ENCODE measurements at regions not wholly inside any gene's neighbourhood (a gene's known extent, or its start where the extent isn't known, plus 50 kb on each side); places are given as distances from the start of the nearest gene placed in this dataset.

- no peaks in the 10 kb centered on the region for H3K36me3 ChIP-seq (ENCODE audit: low read depth)
- peaks cover 3% of the 10 kb centered on the region for H3K27me3 ChIP-seq (ENCODE audit: insufficient read depth, poor library complexity, severe bottlenecking)
- no peak overlapping the region for H3K4me3 ChIP-seq (ENCODE audit: severe bottlenecking)
- no peaks in the 10 kb centered on the region for H3K9me3 ChIP-seq (ENCODE audit: severe bottlenecking)
- H3K27ac ChIP-seq (ENCODE audit: poor library complexity, severe bottlenecking), result no peak overlapping the region
- no peak for TF ChIP-seq CTCF (IDR thresholded peaks at IDR 0.05; ENCODE audit: poor library complexity, severe bottlenecking)
- DNase-seq (ENCODE audit: low spot score) (no peak), ATAC-seq (ENCODE audit: low read depth) (no peak)
- no peaks in the 10 kb centered on the region for H3K4me1 ChIP-seq (ENCODE audit: insufficient read depth, poor library complexity, severe bottlenecking)
Measured at GRCh38 chr14:82521191-82521590, 987.5 kb upstream of the SEL1L start.

GRCh38 chr14:82528016-82528415 is 994.4 kb upstream of the SEL1L start:
- peaks cover 8% of the 10 kb centered on the region for H3K9me3 ChIP-seq (ENCODE audit: severe bottlenecking)
- no peak overlapping the region for H3K27ac ChIP-seq (ENCODE audit: poor library complexity, severe bottlenecking)
- no peak overlapping the region for H3K4me3 ChIP-seq (ENCODE audit: severe bottlenecking)
- DNase-seq (ENCODE audit: low spot score) (no peak), ATAC-seq (ENCODE audit: low read depth) (no peak)
- TF ChIP-seq CTCF (IDR thresholded peaks at IDR 0.05; ENCODE audit: poor library complexity, severe bottlenecking), result no peak
- no peaks in the 10 kb centered on the region for H3K4me1 ChIP-seq (ENCODE audit: insufficient read depth, poor library complexity, severe bottlenecking)
- H3K36me3 ChIP-seq (ENCODE audit: low read depth), result no peaks in the 10 kb centered on the region
- H3K27me3 ChIP-seq (ENCODE audit: insufficient read depth, poor library complexity, severe bottlenecking), result no peaks in the 10 kb centered on the region

GRCh38 chr14:82533351-82533750 is 999.7 kb upstream of the SEL1L start:
- Histone ChIP-seq H3K4me1 (ENCODE audit: insufficient read depth, poor library complexity, severe bottlenecking) (no peaks in the 10 kb centered on the region), H3K27ac (ENCODE audit: poor library complexity, severe bottlenecking) (no peak overlapping the region), H3K4me3 (ENCODE audit: severe bottlenecking) (no peak overlapping the region), H3K9me3 (ENCODE audit: severe bottlenecking) (peaks cover 8% of the 10 kb centered on the region), H3K27me3 (ENCODE audit: insufficient read depth, poor library complexity, severe bottlenecking) (no peaks in the 10 kb centered on the region), H3K36me3 (ENCODE audit: low read depth) (no peaks in the 10 kb centered on the region)
- no peak for DNase-seq (ENCODE audit: low spot score)
- no peak for TF ChIP-seq CTCF (IDR thresholded peaks at IDR 0.05; ENCODE audit: poor library complexity, severe bottlenecking)
- no peak for ATAC-seq (ENCODE audit: low read depth)

GRCh38 chr14:82536566-82536965 is 1002.9 kb upstream of the SEL1L start:
- ATAC-seq (ENCODE audit: low read depth), result no peak
- H3K9me3 ChIP-seq (ENCODE audit: severe bottlenecking), result peaks cover under 1% of the 10 kb centered on the region
- H3K27ac ChIP-seq (ENCODE audit: poor library complexity, severe bottlenecking), result no peak overlapping the region
- no peaks in the 10 kb centered on the region for H3K4me1 ChIP-seq (ENCODE audit: insufficient read depth, poor library complexity, severe bottlenecking)
- H3K36me3 ChIP-seq (ENCODE audit: low read depth), result no peaks in the 10 kb centered on the region
- DNase-seq (ENCODE audit: low spot score), result no peak
- no peaks in the 10 kb centered on the region for H3K27me3 ChIP-seq (ENCODE audit: insufficient read depth, poor library complexity, severe bottlenecking)
- no peak for TF ChIP-seq CTCF (IDR thresholded peaks at IDR 0.05; ENCODE audit: poor library complexity, severe bottlenecking)
- H3K4me3 ChIP-seq (ENCODE audit: severe bottlenecking), result no peak overlapping the region

GRCh38 chr14:82537831-82538230 is 1004.2 kb upstream of the SEL1L start:
- no peak for ATAC-seq (ENCODE audit: low read depth)
- TF ChIP-seq CTCF (IDR thresholded peaks at IDR 0.05; ENCODE audit: poor library complexity, severe bottlenecking), result no peak

More at GRCh38 chr14:82537831-82538230, 1004.2 kb upstream of the SEL1L start:
- Histone ChIP-seq H3K4me1 (ENCODE audit: insufficient read depth, poor library complexity, severe bottlenecking) (no peaks in the 10 kb centered on the region), H3K27me3 (ENCODE audit: insufficient read depth, poor library complexity, severe bottlenecking) (no peaks in the 10 kb centered on the region), H3K4me3 (ENCODE audit: severe bottlenecking) (no peak overlapping the region), H3K9me3 (ENCODE audit: severe bottlenecking) (no peaks in the 10 kb centered on the region), H3K27ac (ENCODE audit: poor library complexity, severe bottlenecking) (no peak overlapping the region), H3K36me3 (ENCODE audit: low read depth) (no peaks in the 10 kb centered on the region)
- no peak for DNase-seq (ENCODE audit: low spot score)

Measured in RWPE2 (cell line).